WTC11 (cell line): ENCODE measurements at regions not wholly inside any gene's neighbourhood (a gene's known extent, or its start where the extent isn't known, plus 50 kb on each side); places are given as distances from the start of the nearest gene placed in this dataset.

Experiments
- ATAC-seq: fragments of 200-7000 bp; cut with Tn5 transposase; 2 replicates; pipeline ENCODE4 v1.10.0; 2021; ENCODE audit warnings: mild to moderate bottlenecking, moderate library complexity
- CTCF ChIA-PET: fragments of 300-600 bp; sonication (Branson Sonifier 250); formaldehyde crosslinking; loops from one replicate; lab custom pipeline; 2021; ENCODE audit warnings: antibody characterized with exemption; lab: Charles Lee
- POLR2A ChIA-PET: fragments of 350-600 bp; sonication (Branson Sonifier 250); formaldehyde crosslinking; loops from one replicate; lab custom pipeline; 2021; ENCODE audit warnings: antibody characterized with exemption; lab: Charles Lee
- DNase-seq: peaks from one replicate; pipeline ENCODE4 v3.0.0; 2021; ENCODE audit warnings: low spot score
- H3K27ac Mint-ChIP-seq: 2 replicates; pipeline ENCODE4 v1.8.0; 2021; ENCODE audit warnings: mixed read lengths
- H3K27me3 Mint-ChIP-seq: 2 replicates; pipeline ENCODE4 v1.8.0; 2021; ENCODE audit warnings: low read depth, mild to moderate bottlenecking, moderate library complexity, mixed read lengths
- H3K36me3 Mint-ChIP-seq: 2 replicates; pipeline ENCODE4 v1.8.0; 2021; ENCODE audit warnings: mixed read lengths
- H3K4me1 Mint-ChIP-seq: 2 replicates; pipeline ENCODE4 v1.8.0; 2022; ENCODE audit warnings: mixed read lengths
- H3K4me3 Mint-ChIP-seq: 2 replicates; pipeline ENCODE4 v1.8.0; 2021; ENCODE audit warnings: mild to moderate bottlenecking, moderate library complexity, mixed read lengths
- H3K9me3 Mint-ChIP-seq: 2 replicates; pipeline ENCODE4 v1.8.0; 2021; ENCODE audit warnings: mixed read lengths
- AR ChIP-seq: fragments of 250-450 bp; sonication (Bioruptor Pico); IDR thresholded peaks from 2 replicates; pipeline ENCODE4 v1.9.0; 2021; ENCODE audit warnings: mild to moderate bottlenecking
- CBFB ChIP-seq: sonication (generic); formaldehyde crosslinking; IDR thresholded peaks from 2 replicates; pipeline ENCODE4 v1.8.1; 2022; ENCODE audit warnings: mild to moderate bottlenecking, low read depth, missing genetic modification reagents
- ELF4 ChIP-seq: sonication (generic); formaldehyde crosslinking; IDR thresholded peaks from 2 replicates; pipeline ENCODE4 v1.8.1; 2022; ENCODE audit warnings: low read depth, mild to moderate bottlenecking, moderate library complexity, missing genetic modification reagents
- IRF1 ChIP-seq: sonication (generic); formaldehyde crosslinking; IDR thresholded peaks from 2 replicates; pipeline ENCODE4 v1.8.0; 2023; ENCODE audit warnings: missing genetic modification reagents
- JAZF1 ChIP-seq: fragments of 250-450 bp; sonication (Bioruptor Pico); IDR thresholded peaks from 2 replicates; pipeline ENCODE4 v1.9.0; 2021; ENCODE audit warnings: moderate library complexity, mild to moderate bottlenecking, inconsistent platforms
- KAT7 ChIP-seq: sonication (generic); formaldehyde crosslinking; IDR thresholded peaks from 2 replicates; pipeline ENCODE4 v1.8.1; 2023; ENCODE audit warnings: missing genetic modification reagents, mild to moderate bottlenecking, borderline replicate concordance
- NFE2L1 ChIP-seq: sonication (generic); formaldehyde crosslinking; IDR thresholded peaks from 2 replicates; pipeline ENCODE4 v1.8.1; 2023; ENCODE audit warnings: missing genetic modification reagents
- RELA ChIP-seq: sonication (generic); formaldehyde crosslinking; IDR thresholded peaks from 2 replicates; pipeline ENCODE4 v1.8.1; 2022; ENCODE audit warnings: missing genetic modification reagents, mild to moderate bottlenecking, borderline replicate concordance
- RORB ChIP-seq: fragments of 250-450 bp; sonication (Bioruptor Pico); IDR thresholded peaks from 2 replicates; pipeline ENCODE4 v1.9.0; 2021; ENCODE audit warnings: mild to moderate bottlenecking
- ZNF532 ChIP-seq: fragments of 250-450 bp; sonication (Bioruptor Pico); IDR thresholded peaks from 2 replicates; pipeline ENCODE4 v1.9.0; 2021; ENCODE audit warnings: mild to moderate bottlenecking, borderline replicate concordance
- TF ChIP-seq, protein P1 (sequence below): sonication (generic); formaldehyde crosslinking; IDR thresholded peaks from 2 replicates; pipeline ENCODE4 v1.8.1; 2023; ENCODE audit warnings: mild to moderate bottlenecking, moderate library complexity, missing genetic modification reagents
- TF ChIP-seq, protein P2 (sequence below): sonication (generic); formaldehyde crosslinking; IDR thresholded peaks from 2 replicates; pipeline ENCODE4 v1.8.0; 2022; ENCODE audit warnings: mild to moderate bottlenecking, missing genetic modification reagents
- TF ChIP-seq, protein P3 (sequence below): sonication (generic); formaldehyde crosslinking; IDR thresholded peaks from 2 replicates; pipeline ENCODE4 v1.8.1; 2023; ENCODE audit warnings: mild to moderate bottlenecking, missing genetic modification reagents, borderline replicate concordance
- TF ChIP-seq, protein P4 (sequence below): sonication (generic); formaldehyde crosslinking; IDR thresholded peaks from 2 replicates; pipeline ENCODE4 v1.8.1; 2023; ENCODE audit warnings: mild to moderate bottlenecking, missing genetic modification reagents, moderate library complexity
- TF ChIP-seq, protein P5 (sequence below): sonication (generic); formaldehyde crosslinking; IDR thresholded peaks from 2 replicates; pipeline ENCODE4 v1.8.1; 2022; ENCODE audit warnings: low read depth, missing genetic modification reagents, borderline replicate concordance

DNA sequence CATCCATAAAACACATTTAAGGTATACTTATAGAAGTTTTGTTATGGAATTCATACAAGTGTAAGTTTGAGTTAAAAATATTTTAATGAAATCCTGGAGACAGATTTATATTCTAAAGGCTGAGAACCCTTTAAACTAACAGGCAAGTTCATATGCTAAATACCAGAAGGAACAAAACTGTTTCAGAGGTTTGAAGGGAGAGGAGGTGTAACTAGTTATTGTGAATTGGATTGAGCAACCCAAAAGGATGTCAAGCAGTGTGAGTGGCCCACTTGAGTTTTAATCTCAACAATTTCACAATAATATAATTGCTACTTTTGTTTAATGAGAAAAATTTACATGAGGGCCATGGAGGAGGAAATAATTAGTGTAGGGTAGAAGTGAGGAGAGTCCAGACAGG is 348.5 kb upstream of the ACTBL2 start (continued):
- TF ChIP-seq ZNF532 (CRISPR knock-in tag) (no peak), RELA (CRISPR knock-in tag) (no peak)
- TF ChIP-seq, protein P1, sequence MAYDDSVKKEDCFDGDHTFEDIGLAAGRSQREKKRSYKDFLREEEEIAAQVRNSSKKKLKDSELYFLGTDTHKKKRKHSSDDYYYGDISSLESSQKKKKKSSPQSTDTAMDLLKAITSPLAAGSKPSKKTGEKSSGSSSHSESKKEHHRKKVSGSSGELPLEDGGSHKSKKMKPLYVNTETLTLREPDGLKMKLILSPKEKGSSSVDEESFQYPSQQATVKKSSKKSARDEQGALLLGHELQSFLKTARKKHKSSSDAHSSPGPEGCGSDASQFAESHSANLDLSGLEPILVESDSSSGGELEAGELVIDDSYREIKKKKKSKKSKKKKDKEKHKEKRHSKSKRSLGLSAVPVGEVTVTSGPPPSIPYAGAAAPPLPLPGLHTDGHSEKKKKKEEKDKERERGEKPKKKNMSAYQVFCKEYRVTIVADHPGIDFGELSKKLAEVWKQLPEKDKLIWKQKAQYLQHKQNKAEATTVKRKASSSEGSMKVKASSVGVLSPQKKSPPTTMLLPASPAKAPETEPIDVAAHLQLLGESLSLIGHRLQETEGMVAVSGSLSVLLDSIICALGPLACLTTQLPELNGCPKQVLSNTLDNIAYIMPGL (CRISPR knock-in tag) = no peak
- TF ChIP-seq, protein P2, sequence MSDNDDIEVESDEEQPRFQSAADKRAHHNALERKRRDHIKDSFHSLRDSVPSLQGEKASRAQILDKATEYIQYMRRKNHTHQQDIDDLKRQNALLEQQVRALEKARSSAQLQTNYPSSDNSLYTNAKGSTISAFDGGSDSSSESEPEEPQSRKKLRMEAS (CRISPR knock-in tag) = no peak
- TF ChIP-seq, protein P3, sequence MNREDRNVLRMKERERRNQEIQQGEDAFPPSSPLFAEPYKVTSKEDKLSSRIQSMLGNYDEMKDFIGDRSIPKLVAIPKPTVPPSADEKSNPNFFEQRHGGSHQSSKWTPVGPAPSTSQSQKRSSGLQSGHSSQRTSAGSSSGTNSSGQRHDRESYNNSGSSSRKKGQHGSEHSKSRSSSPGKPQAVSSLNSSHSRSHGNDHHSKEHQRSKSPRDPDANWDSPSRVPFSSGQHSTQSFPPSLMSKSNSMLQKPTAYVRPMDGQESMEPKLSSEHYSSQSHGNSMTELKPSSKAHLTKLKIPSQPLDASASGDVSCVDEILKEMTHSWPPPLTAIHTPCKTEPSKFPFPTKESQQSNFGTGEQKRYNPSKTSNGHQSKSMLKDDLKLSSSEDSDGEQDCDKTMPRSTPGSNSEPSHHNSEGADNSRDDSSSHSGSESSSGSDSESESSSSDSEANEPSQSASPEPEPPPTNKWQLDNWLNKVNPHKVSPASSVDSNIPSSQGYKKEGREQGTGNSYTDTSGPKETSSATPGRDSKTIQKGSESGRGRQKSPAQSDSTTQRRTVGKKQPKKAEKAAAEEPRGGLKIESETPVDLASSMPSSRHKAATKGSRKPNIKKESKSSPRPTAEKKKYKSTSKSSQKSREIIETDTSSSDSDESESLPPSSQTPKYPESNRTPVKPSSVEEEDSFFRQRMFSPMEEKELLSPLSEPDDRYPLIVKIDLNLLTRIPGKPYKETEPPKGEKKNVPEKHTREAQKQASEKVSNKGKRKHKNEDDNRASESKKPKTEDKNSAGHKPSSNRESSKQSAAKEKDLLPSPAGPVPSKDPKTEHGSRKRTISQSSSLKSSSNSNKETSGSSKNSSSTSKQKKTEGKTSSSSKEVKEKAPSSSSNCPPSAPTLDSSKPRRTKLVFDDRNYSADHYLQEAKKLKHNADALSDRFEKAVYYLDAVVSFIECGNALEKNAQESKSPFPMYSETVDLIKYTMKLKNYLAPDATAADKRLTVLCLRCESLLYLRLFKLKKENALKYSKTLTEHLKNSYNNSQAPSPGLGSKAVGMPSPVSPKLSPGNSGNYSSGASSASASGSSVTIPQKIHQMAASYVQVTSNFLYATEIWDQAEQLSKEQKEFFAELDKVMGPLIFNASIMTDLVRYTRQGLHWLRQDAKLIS (CRISPR knock-in tag) = no peak

- DNase-seq (no peak), ATAC-seq (no peak)
- H3K27me3 Mint-ChIP-seq = no peaks in the 10 kb centered on the region
- 0 out of 2 replicates have a peak, but pooled peaks cover 5% of the 10 kb centered on the region for H3K36me3 Mint-ChIP-seq
- ChIA-PET CTCF (no interaction called here), POLR2A (no interaction called here)
- peaks cover 3% of the 10 kb centered on the region; the same call in 1 of the 2 replicates for H3K9me3 Mint-ChIP-seq
- no peak overlapping the region for H3K27ac Mint-ChIP-seq
- H3K4me3 Mint-ChIP-seq = no peak overlapping the region
- no peak for TF ChIP-seq KAT7 (CRISPR knock-in tag)
- TF ChIP-seq, protein P4, sequence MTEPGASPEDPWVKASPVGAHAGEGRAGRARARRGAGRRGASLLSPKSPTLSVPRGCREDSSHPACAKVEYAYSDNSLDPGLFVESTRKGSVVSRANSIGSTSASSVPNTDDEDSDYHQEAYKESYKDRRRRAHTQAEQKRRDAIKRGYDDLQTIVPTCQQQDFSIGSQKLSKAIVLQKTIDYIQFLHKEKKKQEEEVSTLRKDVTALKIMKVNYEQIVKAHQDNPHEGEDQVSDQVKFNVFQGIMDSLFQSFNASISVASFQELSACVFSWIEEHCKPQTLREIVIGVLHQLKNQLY (CRISPR knock-in tag) = no peak
- TF ChIP-seq, protein P5, sequence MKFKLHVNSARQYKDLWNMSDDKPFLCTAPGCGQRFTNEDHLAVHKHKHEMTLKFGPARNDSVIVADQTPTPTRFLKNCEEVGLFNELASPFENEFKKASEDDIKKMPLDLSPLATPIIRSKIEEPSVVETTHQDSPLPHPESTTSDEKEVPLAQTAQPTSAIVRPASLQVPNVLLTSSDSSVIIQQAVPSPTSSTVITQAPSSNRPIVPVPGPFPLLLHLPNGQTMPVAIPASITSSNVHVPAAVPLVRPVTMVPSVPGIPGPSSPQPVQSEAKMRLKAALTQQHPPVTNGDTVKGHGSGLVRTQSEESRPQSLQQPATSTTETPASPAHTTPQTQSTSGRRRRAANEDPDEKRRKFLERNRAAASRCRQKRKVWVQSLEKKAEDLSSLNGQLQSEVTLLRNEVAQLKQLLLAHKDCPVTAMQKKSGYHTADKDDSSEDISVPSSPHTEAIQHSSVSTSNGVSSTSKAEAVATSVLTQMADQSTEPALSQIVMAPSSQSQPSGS (CRISPR knock-in tag) = no peak
- TF ChIP-seq JAZF1 (CRISPR knock-in tag) = no peak
- TF ChIP-seq IRF1 = no peak
- no peak for TF ChIP-seq NFE2L1 (CRISPR knock-in tag)
- TF ChIP-seq AR (CRISPR knock-in tag) = no peak
- TF ChIP-seq RORB (CRISPR knock-in tag) = no peak
- no peak for TF ChIP-seq ELF4 (CRISPR knock-in tag)
- TF ChIP-seq CBFB (CRISPR knock-in tag) = no peak
- peaks cover 6% of the 10 kb centered on the region for H3K4me1 Mint-ChIP-seq
These were observed 345.6 kb upstream of the ACTBL2 start for GRCh38 chr5:57828221-57828620.
